HAP-1 (cell line): ENCODE measurements at regions not wholly inside any gene's neighbourhood (a gene's known extent, or its start where the extent isn't known, plus 50 kb on each side); places are given as distances from the start of the nearest gene placed in this dataset.

ENCODE experiments used
- DNase-seq, 2 experiments: peaks; one replicate each; pipeline ENCODE4 v3.0.0-alpha.2; 2016 to 2020; ENCODE audit warnings: low spot score in 2 of 2
- H3K27me3 ChIP-seq: fragments of 250-450 bp; sonication (Bioruptor Pico); 2 replicates; pipeline ENCODE4 v1.5.1; 2020; ENCODE audit warnings: low read depth, mild to moderate bottlenecking, moderate library complexity
- H3K36me3 ChIP-seq: fragments of 250-450 bp; sonication (Bioruptor Pico); replicated peaks from 2 replicates; pipeline ENCODE4 v1.5.1; 2020; ENCODE audit warnings: mild to moderate bottlenecking
- H3K4me1 ChIP-seq: fragments of 250-450 bp; sonication (Bioruptor Pico); 2 replicates; pipeline ENCODE4 v1.5.1; 2020; ENCODE audit warnings: mild to moderate bottlenecking
- H3K4me3 ChIP-seq: fragments of 250-450 bp; sonication (Bioruptor Pico); 2 replicates; pipeline ENCODE4 v1.5.1; 2020; ENCODE audit warnings: mild to moderate bottlenecking, moderate library complexity
- H3K9me3 ChIP-seq: fragments of 250-450 bp; sonication (Bioruptor Pico); 2 replicates; pipeline ENCODE4 v1.5.1; 2020; ENCODE audit warnings: mild to moderate bottlenecking, moderate library complexity
- in situ Hi-C: fragments of 300-500 bp; cut with MboI; formaldehyde crosslinking; loops from 3 replicates; pipeline ENCODE4 v1.14.3; 2020; ENCODE audit warnings: low sequenced_read_pairs, inconsistent platforms, mixed read lengths

- Histone ChIP-seq H3K4me1 (no peaks in the 10 kb centered on the region), H3K36me3 (no peaks in the 10 kb centered on the region)
- no peak for DNase-seq
Measured at GRCh38 chr2:81247648-81248047, 943.1 kb upstream of the LRRTM1 start.

GRCh38 chr2:81242501-81242900 lies 937.9 kb upstream of the LRRTM1 start:
- Histone ChIP-seq H3K4me3 (no peak overlapping the region), H3K9me3 (no peaks in the 10 kb centered on the region), H3K36me3 (no peaks in the 10 kb centered on the region), H3K4me1 (no peaks in the 10 kb centered on the region), H3K27me3 (no peaks in the 10 kb centered on the region)
- DNase-seq, result no peak
- in situ Hi-C loops, result no loop called here

More at GRCh38 chr2:81247648-81248047, 943.1 kb upstream of the LRRTM1 start:
- H3K9me3 ChIP-seq, result no peaks in the 10 kb centered on the region
- no peak overlapping the region for H3K4me3 ChIP-seq
- no peaks in the 10 kb centered on the region for H3K27me3 ChIP-seq
- in situ Hi-C loops, result no loop called here

- Histone ChIP-seq H3K4me3 (no peak overlapping the region), H3K36me3 (no peaks in the 10 kb centered on the region), H3K4me1 (no peaks in the 10 kb centered on the region), H3K27me3 (no peaks in the 10 kb centered on the region), H3K9me3 (no peaks in the 10 kb centered on the region)
- DNase-seq, result no peak
- in situ Hi-C loops, result no loop called here
Measured at GRCh38 chr2:81238462-81238861, 933.9 kb upstream of the LRRTM1 start.

GRCh38 chr2:81235601-81236000 lies 931.0 kb upstream of the LRRTM1 start:
- Histone ChIP-seq H3K27me3 (no peaks in the 10 kb centered on the region), H3K9me3 (no peaks in the 10 kb centered on the region), H3K36me3 (no peaks in the 10 kb centered on the region), H3K4me1 (no peaks in the 10 kb centered on the region), H3K4me3 (no peak overlapping the region)
- no peak for DNase-seq
- in situ Hi-C loops, result no loop called here

GRCh38 chr2:81234711-81235110 lies 930.2 kb upstream of the LRRTM1 start:
- in situ Hi-C loops, result no loop called here
- no peaks in the 10 kb centered on the region for H3K27me3 ChIP-seq
- no peak overlapping the region for H3K4me3 ChIP-seq
- H3K36me3 ChIP-seq, result no peaks in the 10 kb centered on the region
- no peak for DNase-seq
- no peaks in the 10 kb centered on the region for H3K4me1 ChIP-seq
- H3K9me3 ChIP-seq, result no peaks in the 10 kb centered on the region

GRCh38 chr2:81225756-81226155 lies 921.2 kb upstream of the LRRTM1 start:
- in situ Hi-C loops, result no loop called here
- Histone ChIP-seq H3K27me3 (no peaks in the 10 kb centered on the region), H3K9me3 (no peaks in the 10 kb centered on the region), H3K4me3 (no peak overlapping the region), H3K4me1 (peaks cover 3% of the 10 kb centered on the region; the same call in 1 of the 2 replicates), H3K36me3 (no peaks in the 10 kb centered on the region)
- no peak for DNase-seq

- H3K4me1 ChIP-seq, result no peaks in the 10 kb centered on the region
- H3K36me3 ChIP-seq, result no peaks in the 10 kb centered on the region
- H3K9me3 ChIP-seq, result no peaks in the 10 kb centered on the region
- no peak overlapping the region for H3K4me3 ChIP-seq
- no peaks in the 10 kb centered on the region for H3K27me3 ChIP-seq
- no peak for DNase-seq
- in situ Hi-C loops, result no loop called here
Measured at GRCh38 chr2:81213598-81213997, 909.0 kb upstream of the LRRTM1 start.

GRCh38 chr2:81206216-81206615 lies 901.7 kb upstream of the LRRTM1 start:
- no peak for DNase-seq
- Histone ChIP-seq H3K36me3 (no peaks in the 10 kb centered on the region), H3K27me3 (no peaks in the 10 kb centered on the region), H3K4me3 (no peak overlapping the region), H3K9me3 (no peaks in the 10 kb centered on the region; the same call in 1 of the 2 replicates), H3K4me1 (no peaks in the 10 kb centered on the region)
- in situ Hi-C loops, result no loop called here

GRCh38 chr2:81196933-81197628 lies 892.5 kb upstream of the LRRTM1 start:
- Histone ChIP-seq H3K36me3 (no peaks in the 10 kb centered on the region), H3K27me3 (no peaks in the 10 kb centered on the region), H3K4me3 (no peak overlapping the region), H3K9me3 (no peaks in the 10 kb centered on the region), H3K4me1 (no peaks in the 10 kb centered on the region)
- DNase-seq, result no peak
- in situ Hi-C loops, result no loop called here

- no peaks in the 10 kb centered on the region for H3K9me3 ChIP-seq
- in situ Hi-C loops, result no loop called here
Measured at GRCh38 chr2:81196383-81196851, 891.9 kb upstream of the LRRTM1 start.

GRCh38 chr2:81195774-81196382 lies 891.3 kb upstream of the LRRTM1 start:
- Histone ChIP-seq H3K4me1 (no peaks in the 10 kb centered on the region), H3K4me3 (no peak overlapping the region)
- in situ Hi-C loops, result no loop called here

More at GRCh38 chr2:81196383-81196851, 891.9 kb upstream of the LRRTM1 start:
- no peaks in the 10 kb centered on the region for H3K27me3 ChIP-seq
- no peaks in the 10 kb centered on the region for H3K36me3 ChIP-seq
- H3K4me1 ChIP-seq, result no peaks in the 10 kb centered on the region
- no peak overlapping the region for H3K4me3 ChIP-seq
- no peak for DNase-seq

GRCh38 chr2:81195017-81195773 lies 890.6 kb upstream of the LRRTM1 start:
- in situ Hi-C loops, result no loop called here
- no peak for DNase-seq
- no peaks in the 10 kb centered on the region for H3K36me3 ChIP-seq
- no peak overlapping the region for H3K4me3 ChIP-seq
- H3K27me3 ChIP-seq, result no peaks in the 10 kb centered on the region
- H3K4me1 ChIP-seq, result no peaks in the 10 kb centered on the region
- no peaks in the 10 kb centered on the region for H3K9me3 ChIP-seq

More at GRCh38 chr2:81195774-81196382, 891.3 kb upstream of the LRRTM1 start:
- H3K27me3 ChIP-seq, result no peaks in the 10 kb centered on the region
- no peaks in the 10 kb centered on the region for H3K9me3 ChIP-seq
- H3K36me3 ChIP-seq, result no peaks in the 10 kb centered on the region
- DNase-seq, result no peak

- no peak for DNase-seq
- Histone ChIP-seq H3K4me1 (no peaks in the 10 kb centered on the region), H3K4me3 (no peak overlapping the region), H3K36me3 (no peaks in the 10 kb centered on the region), H3K27me3 (no peaks in the 10 kb centered on the region), H3K9me3 (no peaks in the 10 kb centered on the region)
- in situ Hi-C loops, result no loop called here
Measured at GRCh38 chr2:81194581-81194980, 890.0 kb upstream of the LRRTM1 start.

GRCh38 chr2:81194176-81194575 lies 889.6 kb upstream of the LRRTM1 start:
- Histone ChIP-seq H3K36me3 (no peaks in the 10 kb centered on the region), H3K4me1 (no peaks in the 10 kb centered on the region), H3K4me3 (no peak overlapping the region), H3K9me3 (no peaks in the 10 kb centered on the region), H3K27me3 (no peaks in the 10 kb centered on the region)
- DNase-seq, result no peak
- in situ Hi-C loops, result no loop called here
